Activated naive CD8-positive, alpha-beta T cell treated with anti-CD3 and anti-CD28 coated beads, Interleukin-2, amount 50 U/mL, for 24 hours (primary cell): ENCODE measurements at regions not wholly inside any gene's neighbourhood (a gene's known extent, or its start where the extent isn't known, plus 50 kb on each side); places are given as distances from the start of the nearest gene placed in this dataset.

Source experiments
- ATAC-seq: fragments of 150-1000 bp; cut with Tn5 transposase; one replicate; pipeline ENCODE4 v1.10.0; 2021
- DNase-seq: peaks from one replicate; pipeline ENCODE4 v3.0.0; 2021
- H3K27ac Mint-ChIP-seq: one replicate; pipeline ENCODE4 v1.8.0; 2021; ENCODE audit warnings: mild to moderate bottlenecking, mixed read lengths
- H3K27me3 Mint-ChIP-seq: one replicate; pipeline ENCODE4 v1.8.0; 2021; ENCODE audit warnings: mixed read lengths
- H3K36me3 Mint-ChIP-seq: one replicate; pipeline ENCODE4 v1.8.0; 2021; ENCODE audit warnings: low read depth, mixed read lengths
- H3K4me1 Mint-ChIP-seq: one replicate; pipeline ENCODE4 v1.8.0; 2021; ENCODE audit warnings: mixed read lengths
- H3K4me3 Mint-ChIP-seq: one replicate; pipeline ENCODE4 v1.8.0; 2021; ENCODE audit warnings: mild to moderate bottlenecking, moderate library complexity, mixed read lengths
- H3K9me3 Mint-ChIP-seq: one replicate; pipeline ENCODE4 v1.8.0; 2021; ENCODE audit warnings: mixed read lengths

GRCh38 chr14:101367421-101368261, 193.7 kb upstream of the DIO3 start:
- peaks cover 8% of the 10 kb centered on the region for H3K27me3 Mint-ChIP-seq
- no peaks in the 10 kb centered on the region for H3K9me3 Mint-ChIP-seq
- no peaks in the 10 kb centered on the region for H3K36me3 Mint-ChIP-seq
- H3K4me3 Mint-ChIP-seq = no peak overlapping the region
- no peaks in the 10 kb centered on the region for H3K4me1 Mint-ChIP-seq
- DNase-seq (no peak), ATAC-seq (no peak)
- H3K27ac Mint-ChIP-seq = no peak overlapping the region

DNA sequence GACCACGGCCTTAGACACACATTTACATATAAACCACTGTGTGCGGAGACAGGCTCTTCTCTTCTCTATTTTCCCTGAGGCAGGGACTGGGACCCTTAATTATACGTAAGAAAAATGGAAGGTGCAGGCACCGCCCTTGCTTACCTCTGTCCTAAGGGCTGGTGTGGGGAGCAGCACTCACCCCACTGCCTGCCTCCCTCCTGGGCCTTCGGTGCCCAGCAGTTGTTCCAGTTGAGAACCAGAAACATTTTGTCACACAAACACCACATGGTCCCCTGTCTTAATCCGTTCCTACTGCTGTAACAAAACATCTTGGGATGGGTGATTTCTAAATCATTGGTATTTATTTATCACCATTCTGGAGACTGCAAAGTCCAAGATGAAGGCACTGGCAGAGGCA, 192.7 kb upstream of the DIO3 start:
- ATAC-seq = no peak
- Mint-ChIP-seq H3K36me3 (no peaks in the 10 kb centered on the region), H3K4me3 (no peak overlapping the region), H3K9me3 (no peaks in the 10 kb centered on the region), H3K27ac (no peak overlapping the region), H3K27me3 (peaks cover 2% of the 10 kb centered on the region), H3K4me1 (no peaks in the 10 kb centered on the region)
- no peak for DNase-seq

GRCh38 chr14:101369194-101369915, 191.9 kb upstream of the DIO3 start:
- peaks cover 6% of the 10 kb centered on the region for H3K27me3 Mint-ChIP-seq
- no peaks in the 10 kb centered on the region for H3K4me1 Mint-ChIP-seq
- DNase-seq (no peak), ATAC-seq (no peak)
- H3K4me3 Mint-ChIP-seq = no peak overlapping the region
- no peaks in the 10 kb centered on the region for H3K9me3 Mint-ChIP-seq
- no peaks in the 10 kb centered on the region for H3K36me3 Mint-ChIP-seq
- no peak overlapping the region for H3K27ac Mint-ChIP-seq

- Mint-ChIP-seq H3K27ac (no peak overlapping the region), H3K36me3 (no peaks in the 10 kb centered on the region), H3K4me3 (no peak overlapping the region), H3K27me3 (peaks cover 6% of the 10 kb centered on the region), H3K9me3 (no peaks in the 10 kb centered on the region), H3K4me1 (no peaks in the 10 kb centered on the region)
- DNase-seq (no peak), ATAC-seq (no peak)
These were observed 191.2 kb upstream of the DIO3 start for GRCh38 chr14:101369916-101370592.

DNA sequence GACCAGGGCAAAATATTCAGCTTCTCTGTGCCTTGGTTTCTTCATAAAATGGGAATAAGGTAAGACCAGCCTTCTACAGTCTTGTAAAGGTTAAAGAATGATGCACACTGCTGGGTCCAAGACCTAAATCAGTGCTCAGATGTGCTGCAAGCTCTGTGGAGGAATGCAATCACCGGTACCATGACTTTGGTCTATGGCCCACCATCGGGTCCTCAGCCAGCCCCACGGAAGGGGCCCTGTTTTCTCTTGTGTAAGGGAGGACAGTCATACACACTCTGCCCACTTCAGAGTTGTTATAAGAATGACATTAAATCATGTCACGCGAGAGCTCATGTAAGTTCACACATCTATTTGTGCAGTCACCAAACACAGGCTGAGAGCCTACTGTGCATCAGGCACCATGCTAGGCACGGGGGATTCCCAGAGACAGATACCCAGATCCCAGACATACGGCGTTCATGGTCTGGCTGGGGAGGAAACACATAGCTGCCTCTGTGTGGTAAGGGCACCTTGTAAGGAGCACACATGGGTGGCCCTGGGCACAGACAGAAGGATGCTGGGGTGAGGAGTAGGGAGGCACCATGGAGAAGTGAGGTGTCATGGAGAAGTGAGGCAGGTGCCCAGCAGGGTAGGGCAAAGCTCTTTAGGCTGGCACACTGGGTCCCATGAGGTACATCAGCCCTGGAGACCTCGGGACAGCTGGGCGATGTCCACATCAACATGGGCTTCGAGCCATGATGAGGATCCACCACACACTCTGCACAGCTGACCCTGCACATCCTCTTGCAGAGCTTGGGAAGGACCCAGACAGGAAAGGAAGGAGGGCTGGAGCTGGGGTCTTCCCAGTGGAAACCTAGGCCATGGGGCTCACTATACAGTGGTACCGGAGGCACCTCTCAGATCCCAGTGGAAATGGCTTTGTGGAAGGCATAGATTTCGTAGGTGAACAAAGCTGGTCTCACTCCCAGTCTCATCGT, 190.4 kb upstream of the DIO3 start:
- Mint-ChIP-seq H3K27me3 (peaks cover 6% of the 10 kb centered on the region), H3K36me3 (no peaks in the 10 kb centered on the region), H3K4me1 (no peaks in the 10 kb centered on the region), H3K27ac (no peak overlapping the region), H3K4me3 (no peak overlapping the region), H3K9me3 (no peaks in the 10 kb centered on the region)
- no peak for ATAC-seq
- no peak for DNase-seq

DNA sequence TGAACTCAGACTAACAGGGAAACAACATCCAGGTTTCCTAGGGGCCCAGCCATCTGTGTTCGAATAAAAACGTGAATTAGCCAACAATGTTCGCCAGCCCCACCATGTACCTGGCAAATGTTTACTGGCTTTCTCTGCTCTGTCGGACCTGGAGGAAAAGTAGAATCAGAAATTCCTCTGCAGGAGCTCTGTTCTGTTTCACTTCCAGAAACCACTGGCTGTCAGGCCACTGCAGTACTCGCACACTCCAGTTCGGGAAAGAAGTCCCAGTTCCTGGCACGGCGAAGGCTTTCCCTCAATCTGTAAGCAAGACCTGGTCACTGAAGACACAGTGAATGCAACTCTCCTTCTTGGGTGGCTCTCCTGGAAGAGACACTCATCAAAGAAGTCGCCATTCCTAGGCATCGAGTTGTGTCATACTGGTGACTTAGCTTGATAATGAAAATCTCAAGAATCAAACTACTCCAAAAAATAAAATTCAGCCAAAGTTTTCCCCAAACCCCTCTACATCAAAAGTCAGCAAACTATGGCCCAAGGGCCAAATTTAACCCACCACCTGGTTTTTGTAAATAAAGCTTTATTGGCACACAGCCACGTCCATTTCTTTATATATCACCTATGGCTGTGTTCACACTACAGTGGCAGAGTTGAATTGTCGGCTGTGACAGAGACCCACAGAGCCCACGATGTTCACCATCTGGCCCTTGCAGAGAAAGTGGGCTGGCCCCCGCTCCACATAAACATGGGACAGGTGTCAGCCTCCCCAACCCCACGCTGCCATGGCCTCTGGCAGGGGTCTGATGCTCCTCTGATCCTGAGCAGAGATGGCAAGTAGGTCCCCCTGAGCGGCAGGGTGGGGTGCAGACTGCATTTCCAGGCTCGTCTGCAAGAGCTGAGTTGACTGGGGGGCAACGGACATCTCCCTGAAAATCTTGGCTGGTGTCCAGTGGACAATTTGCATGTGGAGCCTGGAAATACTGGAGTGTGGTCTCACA, 189.2 kb upstream of the DIO3 start:
- DNase-seq = no peak
- no peak for ATAC-seq
- Mint-ChIP-seq H3K27ac (no peak overlapping the region), H3K4me3 (no peak overlapping the region), H3K9me3 (no peaks in the 10 kb centered on the region), H3K4me1 (no peaks in the 10 kb centered on the region), H3K27me3 (peaks cover 6% of the 10 kb centered on the region), H3K36me3 (no peaks in the 10 kb centered on the region)

DNA sequence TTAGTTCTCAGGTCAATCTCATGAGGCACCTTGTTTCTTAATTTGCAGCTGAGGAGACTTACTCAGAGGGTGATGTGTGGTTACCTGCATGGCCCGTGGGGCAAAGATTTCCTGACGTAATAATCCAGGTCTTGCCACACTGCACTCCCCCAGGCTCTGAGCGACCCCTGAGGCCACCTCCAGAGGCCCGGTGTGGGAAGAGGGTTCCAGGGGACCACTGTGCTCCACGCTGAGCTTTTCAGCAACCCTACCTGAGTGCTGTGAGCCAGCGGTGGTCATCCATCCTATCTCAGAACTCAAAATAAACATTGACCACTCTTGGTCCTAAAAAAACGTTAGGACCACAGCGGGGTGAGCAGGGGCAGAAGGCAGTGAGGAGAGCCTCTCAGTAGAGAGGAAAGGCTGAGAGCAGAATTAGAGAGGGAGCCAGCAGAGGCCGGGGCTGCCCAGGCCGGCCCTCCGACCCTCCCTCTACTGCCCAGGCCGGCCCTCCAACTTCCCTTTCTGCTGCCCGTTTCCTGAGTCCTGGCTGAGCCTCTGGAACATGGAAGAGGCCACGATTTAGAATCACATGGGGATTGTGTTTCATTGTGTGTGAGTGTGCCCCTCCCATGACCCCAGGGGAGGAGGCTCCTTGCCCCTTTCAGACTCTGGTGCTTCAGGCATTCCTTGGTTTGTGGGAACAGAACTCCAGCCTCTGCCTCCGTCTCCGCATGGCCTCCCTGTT, 188.2 kb upstream of the DIO3 start:
- H3K4me3 Mint-ChIP-seq = no peak overlapping the region
- no peaks in the 10 kb centered on the region for H3K36me3 Mint-ChIP-seq
- H3K9me3 Mint-ChIP-seq = no peaks in the 10 kb centered on the region
- peaks cover 6% of the 10 kb centered on the region for H3K27me3 Mint-ChIP-seq
- H3K27ac Mint-ChIP-seq = no peak overlapping the region
- H3K4me1 Mint-ChIP-seq = no peaks in the 10 kb centered on the region
- ATAC-seq = no peak
- DNase-seq = no peak

DNA sequence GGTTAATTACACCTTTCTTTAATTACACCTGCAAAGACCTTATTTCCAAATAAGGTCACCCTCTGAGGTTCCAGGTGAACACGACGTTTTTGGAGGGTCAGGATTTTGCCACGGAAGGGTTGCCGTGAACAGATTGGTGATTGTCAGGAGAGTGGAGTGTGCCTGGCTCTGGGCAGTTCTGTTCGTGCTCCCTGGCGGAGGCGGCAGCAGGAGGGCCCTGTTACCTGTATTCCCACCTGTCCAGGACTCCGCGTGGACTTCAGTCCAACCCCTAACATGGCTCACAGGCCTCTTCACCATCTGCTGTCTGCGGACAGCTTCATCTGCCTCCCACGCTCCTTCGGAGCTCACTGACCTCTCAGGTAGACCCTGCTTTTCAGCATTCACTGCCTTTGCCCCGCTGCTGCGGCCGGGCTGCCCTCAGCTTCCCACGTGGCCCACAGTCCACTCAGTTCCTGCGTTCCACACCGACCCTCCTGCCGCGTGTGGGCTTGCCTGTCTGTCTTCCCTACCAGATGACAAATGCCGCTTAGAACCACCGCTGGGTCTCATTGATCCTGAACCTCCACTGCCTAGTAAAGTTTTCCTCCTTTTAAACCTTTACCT, 187.5 kb upstream of the DIO3 start:
- Mint-ChIP-seq H3K36me3 (no peaks in the 10 kb centered on the region), H3K27me3 (peaks cover 6% of the 10 kb centered on the region), H3K4me1 (no peaks in the 10 kb centered on the region), H3K9me3 (peaks cover 3% of the 10 kb centered on the region), H3K27ac (no peak overlapping the region), H3K4me3 (no peak overlapping the region)
- no peak for ATAC-seq
- no peak for DNase-seq

GRCh38 chr14:101374373-101375338, 186.6 kb upstream of the DIO3 start:
- H3K9me3 Mint-ChIP-seq = peaks cover 5% of the 10 kb centered on the region
- no peaks in the 10 kb centered on the region for H3K36me3 Mint-ChIP-seq
- no peak overlapping the region for H3K27ac Mint-ChIP-seq
- H3K4me1 Mint-ChIP-seq = no peaks in the 10 kb centered on the region
- no peak for ATAC-seq
- H3K4me3 Mint-ChIP-seq = no peak overlapping the region
- peaks cover 6% of the 10 kb centered on the region for H3K27me3 Mint-ChIP-seq
- no peak for DNase-seq

- no peak for DNase-seq
- no peaks in the 10 kb centered on the region for H3K36me3 Mint-ChIP-seq
- peaks cover 11% of the 10 kb centered on the region for H3K9me3 Mint-ChIP-seq
- peaks cover 6% of the 10 kb centered on the region for H3K27me3 Mint-ChIP-seq
- H3K4me1 Mint-ChIP-seq = no peaks in the 10 kb centered on the region
- no peak for ATAC-seq
- no peak overlapping the region for H3K27ac Mint-ChIP-seq
- no peak overlapping the region for H3K4me3 Mint-ChIP-seq
These were observed 184.2 kb upstream of the DIO3 start for GRCh38 chr14:101377069-101377468.

GRCh38 chr14:101379842-101380241, 181.5 kb upstream of the DIO3 start:
- Mint-ChIP-seq H3K4me3 (no peak overlapping the region), H3K27me3 (peaks cover 5% of the 10 kb centered on the region), H3K36me3 (no peaks in the 10 kb centered on the region), H3K9me3 (peaks cover 30% of the 10 kb centered on the region), H3K4me1 (no peaks in the 10 kb centered on the region), H3K27ac (no peak overlapping the region)
- ATAC-seq (no peak), DNase-seq (no peak)
